CD1c-positive myeloid dendritic cell (primary cell): ENCODE measurements at regions not wholly inside any gene's neighbourhood (a gene's known extent, or its start where the extent isn't known, plus 50 kb on each side); places are given as distances from the start of the nearest gene placed in this dataset.

Experiments
- DNase-seq: peaks from one replicate; pipeline ENCODE4 v3.0.0-alpha.2; 2016; ENCODE audit errors: extremely low spot score

- no peak for DNase-seq
Measured at GRCh38 chr13:34553376-34553775, 388.7 kb upstream of the NBEA start.

- no peak for DNase-seq
Measured at GRCh38 chr13:34555988-34556387, 386.1 kb upstream of the NBEA start.

- DNase-seq: no peak
Measured at GRCh38 chr13:34561033-34561432, 381.0 kb upstream of the NBEA start.

- DNase-seq: no peak
Measured at GRCh38 chr13:34567597-34567996, 374.5 kb upstream of the NBEA start.

GRCh38 chr13:34570698-34571353 is 371.2 kb upstream of the NBEA start:
- no peak for DNase-seq

- DNase-seq: no peak
Measured at GRCh38 chr13:34571716-34572115, 370.4 kb upstream of the NBEA start.

GRCh38 chr13:34577051-34577450 is 365.0 kb upstream of the NBEA start:
- DNase-seq: no peak

GRCh38 chr13:34578471-34578870 is 363.6 kb upstream of the NBEA start:
- no peak for DNase-seq

- DNase-seq: no peak
Measured at GRCh38 chr13:34578917-34579316, 363.2 kb upstream of the NBEA start.

- no peak for DNase-seq
Measured at GRCh38 chr13:34583181-34583580, 358.9 kb upstream of the NBEA start.

GRCh38 chr13:34587576-34587975 is 354.5 kb upstream of the NBEA start:
- DNase-seq: no peak

GRCh38 chr13:34588362-34588761 is 353.7 kb upstream of the NBEA start:
- DNase-seq: no peak

GRCh38 chr13:34589581-34589980 is 352.5 kb upstream of the NBEA start:
- no peak for DNase-seq

GRCh38 chr13:34591129-34591528 is 350.9 kb upstream of the NBEA start:
- DNase-seq: no peak

GRCh38 chr13:34591900-34592529 is 350.1 kb upstream of the NBEA start:
- no peak for DNase-seq

GRCh38 chr13:34593658-34594057 is 348.4 kb upstream of the NBEA start:
- DNase-seq: no peak

GRCh38 chr13:34594507-34594906 is 347.6 kb upstream of the NBEA start:
- DNase-seq: no peak

GRCh38 chr13:34608331-34608730 is 333.7 kb upstream of the NBEA start:
- DNase-seq: no peak

- no peak for DNase-seq
Measured at GRCh38 chr13:34611671-34612070, 330.4 kb upstream of the NBEA start.

GRCh38 chr13:34617473-34618083 is 324.5 kb upstream of the NBEA start:
- no peak for DNase-seq

GRCh38 chr13:34618654-34619053 is 323.4 kb upstream of the NBEA start:
- no peak for DNase-seq

GRCh38 chr13:34619326-34619725 is 322.7 kb upstream of the NBEA start:
- DNase-seq: no peak

- DNase-seq: no peak
Measured at GRCh38 chr13:34620074-34620850, 321.8 kb upstream of the NBEA start.
